GM21737 (cell line): ENCODE measurements at regions not wholly inside any gene's neighbourhood (a gene's known extent, or its start where the extent isn't known, plus 50 kb on each side); places are given as distances from the start of the nearest gene placed in this dataset.

ENCODE experiments used
- ATAC-seq: cut with Tn5 transposase; IDR thresholded peaks from one replicate; pipeline ENCODE4 v1.9.1; 2021; ENCODE audit warnings: mild to moderate bottlenecking, moderate library complexity; ENCODE audit not compliant: unreplicated experiment

GRCh38 chr13:26989957-26990713, 181.5 kb downstream of the USP12 start:
- no peak for ATAC-seq

DNA sequence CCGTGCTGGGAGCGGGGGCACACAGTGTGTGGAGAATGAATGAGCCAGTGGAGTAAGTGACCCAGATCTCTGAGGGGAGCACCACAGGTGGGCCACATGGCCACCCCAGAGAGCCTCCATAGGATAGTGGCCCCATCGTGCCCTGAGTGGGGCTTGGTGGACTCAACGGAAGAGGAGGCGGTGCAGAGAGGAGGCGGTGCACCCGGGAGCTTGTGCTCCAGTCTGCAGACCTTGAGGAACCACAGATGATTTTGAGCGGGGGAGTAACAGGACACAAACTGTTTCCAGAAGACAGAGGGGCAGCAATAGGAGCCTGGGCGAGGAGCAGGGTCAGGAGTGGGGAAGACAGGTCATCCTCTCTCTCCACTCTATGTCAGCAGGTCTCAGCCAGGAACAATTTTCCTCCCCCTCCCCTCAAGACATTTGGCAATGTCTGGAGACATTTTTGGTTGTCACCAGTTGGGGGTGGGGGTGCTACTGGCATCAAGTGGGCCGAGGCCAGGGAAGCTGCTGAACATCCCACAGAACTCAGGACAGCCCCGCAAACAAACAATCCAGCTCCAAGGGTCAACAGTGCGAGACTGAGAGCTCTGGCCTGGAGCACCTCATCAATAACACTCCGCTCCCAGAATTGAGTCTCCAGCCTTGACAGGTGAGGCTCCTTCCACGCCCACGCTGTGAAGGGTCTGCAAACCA, 182.2 kb downstream of the USP12 start:
- ATAC-seq, result no peak

- no peak for ATAC-seq
Measured at GRCh38 chr13:26988059-26988769, 183.4 kb downstream of the USP12 start.

DNA sequence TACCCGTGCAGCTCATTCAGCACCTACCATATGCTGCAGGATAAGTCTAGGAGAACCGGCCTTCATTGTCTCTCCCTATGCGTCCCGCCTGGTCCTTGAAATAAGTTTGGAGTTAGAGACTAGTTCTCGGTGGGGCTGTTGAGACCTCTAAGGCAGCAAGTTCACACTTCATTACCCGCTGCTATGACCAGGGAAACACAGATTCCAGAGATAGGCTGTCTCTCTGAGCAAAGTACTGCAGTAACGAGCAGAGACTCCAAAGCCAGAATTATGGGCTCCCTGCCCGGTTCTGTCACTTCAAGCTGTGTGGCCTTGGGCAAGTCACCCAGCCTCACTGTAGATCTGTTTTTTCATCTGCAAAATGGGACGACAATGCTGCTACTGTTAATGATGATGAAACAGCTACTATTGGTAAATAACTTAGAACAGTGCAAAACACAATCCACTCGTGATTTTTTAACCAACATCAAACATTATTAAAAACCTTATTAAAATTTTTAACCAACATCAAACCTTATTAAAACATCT, 184.1 kb downstream of the USP12 start:
- ATAC-seq, result no peak

- peak; percentile 77 for ATAC-seq
Measured at GRCh38 chr13:26985285-26985878, 186.2 kb downstream of the USP12 start.

DNA sequence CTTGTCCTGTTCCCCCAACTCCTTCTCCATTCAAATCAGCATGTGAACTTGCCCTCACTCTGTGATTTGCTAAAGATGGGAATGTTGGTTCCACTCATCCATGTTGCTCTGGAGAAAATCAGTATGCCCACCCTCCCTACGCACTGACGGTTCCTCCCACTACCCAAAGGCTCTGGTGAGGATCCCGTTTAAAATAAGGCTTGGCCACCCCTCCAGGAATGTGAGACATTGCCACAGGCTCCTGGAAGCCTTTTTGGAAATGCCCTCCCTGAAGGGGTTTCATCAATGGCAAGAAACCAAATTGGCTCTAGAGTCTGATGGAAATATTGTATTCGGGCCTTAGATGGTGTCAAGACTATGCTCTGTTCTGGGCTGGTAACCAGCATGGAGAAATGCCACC, 187.3 kb downstream of the USP12 start:
- no peak for ATAC-seq

DNA sequence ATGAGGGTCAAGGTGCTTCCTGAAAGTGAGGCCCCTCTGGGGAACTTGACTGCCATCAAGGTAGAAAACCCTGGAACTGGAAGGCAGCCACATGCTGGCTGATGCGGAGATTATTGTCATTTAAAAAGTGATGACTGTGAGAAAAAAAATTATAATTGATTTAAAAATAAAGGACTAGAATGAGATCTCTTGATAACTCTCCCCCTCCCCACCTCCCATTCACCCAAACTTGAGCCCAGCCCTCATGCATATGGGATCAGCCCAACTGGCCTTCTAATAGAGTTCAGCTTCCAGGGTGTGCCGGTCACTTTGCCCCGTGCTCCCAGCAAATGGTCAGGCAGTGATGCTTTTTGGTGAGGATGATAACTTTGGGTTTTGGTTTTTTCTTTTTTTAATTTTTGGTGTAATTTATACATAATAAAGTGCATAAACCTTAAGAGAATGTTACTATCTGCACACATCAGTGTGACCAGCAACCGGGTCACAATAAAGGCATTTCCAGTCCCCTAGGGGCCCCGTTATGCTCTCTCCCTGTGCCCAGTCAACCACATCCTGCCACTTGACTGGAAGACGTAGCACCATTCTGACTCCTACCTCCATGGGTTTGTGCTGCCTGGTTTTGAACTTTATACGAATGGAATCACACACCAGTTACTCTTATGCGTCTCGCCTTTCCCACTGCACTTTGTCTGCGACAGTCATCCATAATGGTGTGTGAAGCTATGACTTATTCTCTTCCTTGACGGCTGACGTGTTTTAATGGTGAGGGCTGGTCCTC, 187.9 kb downstream of the USP12 start:
- no peak for ATAC-seq

- ATAC-seq, result no peak
Measured at GRCh38 chr13:26980099-26981031, 191.2 kb downstream of the USP12 start.

GRCh38 chr13:26979334-26979733, 192.3 kb downstream of the USP12 start:
- no peak for ATAC-seq

DNA sequence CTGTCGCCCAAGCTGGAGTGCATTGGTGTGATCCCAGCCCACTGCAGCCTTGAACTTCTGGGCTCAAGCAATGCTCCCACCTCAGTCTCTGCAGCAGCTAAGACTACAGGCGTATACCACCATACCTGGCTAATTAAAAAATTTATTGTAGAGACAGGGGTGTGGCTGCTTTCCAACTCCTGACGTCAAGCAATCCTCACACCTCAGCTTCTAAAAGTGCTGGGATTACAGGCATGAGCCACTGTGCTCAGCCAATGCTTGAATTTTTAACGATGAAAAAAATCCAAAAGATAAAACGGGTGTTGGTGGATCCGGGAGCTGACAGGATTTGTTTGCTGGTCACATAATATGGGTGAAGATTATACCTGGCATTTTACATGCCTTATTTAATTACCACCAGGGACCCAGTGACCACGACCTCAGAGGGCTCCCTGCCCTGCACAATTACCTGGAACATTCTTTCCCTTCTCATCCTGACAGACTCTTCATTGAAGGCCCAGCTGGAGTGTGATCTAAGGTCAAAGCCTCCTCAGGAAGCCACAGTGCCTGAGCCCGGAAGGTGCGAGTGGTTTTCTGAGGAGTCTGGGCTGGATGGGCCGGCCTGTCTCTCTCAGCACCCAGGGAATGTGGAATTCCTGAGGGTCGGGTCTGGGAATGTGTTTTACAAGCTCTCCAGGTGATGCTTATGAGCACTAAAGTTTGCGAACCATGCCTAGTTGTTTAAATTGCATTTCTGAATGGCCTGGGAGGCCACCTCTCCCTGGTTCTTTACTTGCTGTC, 193.3 kb downstream of the USP12 start:
- ATAC-seq, result no peak

GRCh38 chr13:26977541-26977940, 194.1 kb downstream of the USP12 start:
- ATAC-seq, result no peak

GRCh38 chr13:26976313-26976712, 195.3 kb downstream of the USP12 start:
- no peak for ATAC-seq

GRCh38 chr13:26973946-26974345, 197.7 kb downstream of the USP12 start:
- no peak for ATAC-seq

GRCh38 chr13:26973295-26973694, 198.3 kb downstream of the USP12 start:
- no peak for ATAC-seq

- no peak for ATAC-seq
Measured at GRCh38 chr13:26971990-26972887, 199.4 kb downstream of the USP12 start.

DNA sequence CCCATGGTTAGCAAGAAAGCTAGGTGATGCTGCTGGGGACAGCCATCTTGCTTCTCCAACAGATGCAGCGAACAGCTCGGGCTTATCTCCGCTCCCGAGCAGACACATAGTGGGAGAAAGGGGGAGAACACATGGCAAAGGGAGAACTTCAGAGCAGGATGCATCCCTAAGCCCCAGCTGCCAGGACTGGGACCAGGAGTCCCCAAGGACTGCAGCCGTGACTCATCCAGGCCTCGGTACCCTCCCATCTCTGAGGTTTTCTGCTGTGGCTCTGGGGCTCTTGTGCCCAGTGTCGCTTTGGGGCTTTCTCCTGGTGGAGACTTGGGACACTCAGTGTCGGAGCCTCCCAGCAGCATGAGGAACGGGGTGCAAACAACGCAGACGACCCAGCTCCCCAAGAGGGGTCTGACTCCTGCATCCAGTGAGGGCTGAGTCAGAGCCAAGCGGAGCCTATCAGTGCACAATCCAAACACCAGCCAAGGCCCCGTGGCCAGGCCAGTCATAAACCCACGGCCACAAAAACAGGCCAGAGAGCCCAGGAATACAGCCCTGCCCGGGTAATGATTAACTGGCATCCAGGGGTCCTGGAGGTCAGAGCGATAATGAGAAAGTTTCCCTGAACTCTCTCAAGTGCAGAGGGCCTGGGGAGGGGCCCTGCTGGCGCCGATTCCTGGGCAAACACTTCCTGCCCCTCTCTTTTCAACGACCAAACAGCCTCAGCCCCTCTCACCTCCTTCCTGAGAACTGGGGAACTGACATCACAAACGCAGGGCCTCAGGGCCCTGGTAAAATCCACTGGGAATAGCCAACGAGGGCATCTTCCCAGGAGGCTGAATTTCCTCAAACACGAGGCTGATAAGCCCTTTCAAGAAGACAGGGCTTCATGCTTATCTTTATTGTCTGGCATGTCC, 202.9 kb downstream of the USP12 start:
- ATAC-seq, result no peak
